ENCODE measurements at regions not wholly inside any gene's neighbourhood (a gene's known extent, or its start where the extent isn't known, plus 50 kb on each side); places are given as distances from the start of the nearest gene placed in this dataset.

- no peak for TF ChIP-seq TAF1 (IDR thresholded peaks at IDR 0.05; ENCODE audit: borderline replicate concordance, low read depth, low read length)
- no peak for TF ChIP-seq POLR2A (IDR thresholded peaks at IDR 0.05; ENCODE audit: low read depth, low read length)
- no peak for TF ChIP-seq POLR2AphosphoS5 (IDR thresholded peaks at IDR 0.05; ENCODE audit: low read depth, low read length)
These were observed 493.8 kb downstream of the MATN1 start for GRCh38 chr1:30229557-30229956.
